Endothelial cell of umbilical vein (primary cell): ENCODE measurements at regions not wholly inside any gene's neighbourhood (a gene's known extent, or its start where the extent isn't known, plus 50 kb on each side); places are given as distances from the start of the nearest gene placed in this dataset.

Experiments
- EZH2 ChIP-seq: IDR thresholded peaks from 2 replicates; pipeline ENCODE4 v1.6.1; 2012; ENCODE audit warnings: borderline replicate concordance, low read depth, mild to moderate bottlenecking, moderate library complexity, low read length, inconsistent platforms; ENCODE audit not compliant: severe bottlenecking
- GATA2 ChIP-seq: IDR thresholded peaks from 2 replicates; pipeline ENCODE4 v1.7.0; 2011; ENCODE audit warnings: low read depth, mild to moderate bottlenecking, moderate library complexity, mixed read lengths, low read length; ENCODE audit not compliant: insufficient read length, insufficient read depth
- POLR2A ChIP-seq: IDR thresholded peaks from 2 replicates; pipeline ENCODE4 v1.6.1; 2012; ENCODE audit warnings: low read depth, mild to moderate bottlenecking, control low read depth, low read length
- POLR2AphosphoS5 ChIP-seq: IDR thresholded peaks from 2 replicates; pipeline ENCODE4 v1.6.1; 2012; ENCODE audit warnings: low read depth, mild to moderate bottlenecking, control low read depth, low read length, moderate library complexity; ENCODE audit not compliant: insufficient read depth
- TF ChIP-seq, protein P1 (sequence below), 2 donors: IDR thresholded peaks; 1 replicate in 1 of 2; 2 replicates in 1 of 2; pipeline ENCODE4 v1.5.1; 2011; ENCODE audit warnings: low read length in 2 of 2, mild to moderate bottlenecking in 2 of 2, moderate library complexity in 2 of 2, control low read depth in 1 of 2, inconsistent platforms in 1 of 2, low read depth in 1 of 2; ENCODE audit not compliant: insufficient read depth in 1 of 2; ENCODE audit errors: extremely low read depth in 1 of 2

DNA sequence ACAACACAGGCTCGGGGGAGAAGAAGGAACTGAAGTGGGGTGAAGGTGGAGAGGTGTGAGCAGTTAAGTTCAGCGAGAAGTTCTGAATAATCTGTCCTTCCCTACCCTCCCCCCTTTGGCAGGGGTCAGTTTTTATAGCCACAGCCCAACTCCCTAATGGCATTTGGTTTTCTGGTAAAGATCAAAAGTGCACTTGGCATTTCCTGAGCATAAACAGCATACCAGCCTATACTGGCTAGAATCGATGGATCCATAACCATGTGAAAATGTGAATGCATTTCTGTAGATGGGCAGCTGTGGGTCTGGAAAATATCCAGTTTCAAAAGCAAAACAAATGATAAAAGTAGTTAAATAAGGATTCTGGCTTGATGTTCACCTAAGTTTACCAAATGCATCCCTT, 410.9 kb downstream of the PLK2 start:
- TF ChIP-seq, protein P1, sequence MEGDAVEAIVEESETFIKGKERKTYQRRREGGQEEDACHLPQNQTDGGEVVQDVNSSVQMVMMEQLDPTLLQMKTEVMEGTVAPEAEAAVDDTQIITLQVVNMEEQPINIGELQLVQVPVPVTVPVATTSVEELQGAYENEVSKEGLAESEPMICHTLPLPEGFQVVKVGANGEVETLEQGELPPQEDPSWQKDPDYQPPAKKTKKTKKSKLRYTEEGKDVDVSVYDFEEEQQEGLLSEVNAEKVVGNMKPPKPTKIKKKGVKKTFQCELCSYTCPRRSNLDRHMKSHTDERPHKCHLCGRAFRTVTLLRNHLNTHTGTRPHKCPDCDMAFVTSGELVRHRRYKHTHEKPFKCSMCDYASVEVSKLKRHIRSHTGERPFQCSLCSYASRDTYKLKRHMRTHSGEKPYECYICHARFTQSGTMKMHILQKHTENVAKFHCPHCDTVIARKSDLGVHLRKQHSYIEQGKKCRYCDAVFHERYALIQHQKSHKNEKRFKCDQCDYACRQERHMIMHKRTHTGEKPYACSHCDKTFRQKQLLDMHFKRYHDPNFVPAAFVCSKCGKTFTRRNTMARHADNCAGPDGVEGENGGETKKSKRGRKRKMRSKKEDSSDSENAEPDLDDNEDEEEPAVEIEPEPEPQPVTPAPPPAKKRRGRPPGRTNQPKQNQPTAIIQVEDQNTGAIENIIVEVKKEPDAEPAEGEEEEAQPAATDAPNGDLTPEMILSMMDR (IDR thresholded peaks at IDR 0.05; ENCODE audit: extremely low read depth in 1 of 2, insufficient read depth in 1 of 2, low read depth in 1 of 2, low read length in 2 of 2), result no peak
- TF ChIP-seq POLR2AphosphoS5, result no peak
- no peak for TF ChIP-seq POLR2A
- TF ChIP-seq GATA2, result no peak
- TF ChIP-seq EZH2, result no peak
